NOMO-1 treated with DMSO at 0.1 percent for 48 hours (cell line): ENCODE measurements at regions not wholly inside any gene's neighbourhood (a gene's known extent, or its start where the extent isn't known, plus 50 kb on each side); places are given as distances from the start of the nearest gene placed in this dataset.

Experiments
- DNase-seq: peaks from one replicate; lab custom pipeline; 2025; ENCODE audit not compliant: unreplicated experiment; lab: John Stamatoyannopoulos, UW

GRCh38 chr7:25850735-25851134 is 301.3 kb upstream of the NFE2L3 start:
- DNase-seq, result no peak

- peak; percentile 58 for DNase-seq
Measured at GRCh38 chr7:25851332-25852210, 300.4 kb upstream of the NFE2L3 start.

- peak; percentile 11 for DNase-seq
Measured at GRCh38 chr7:25852211-25852938, 299.6 kb upstream of the NFE2L3 start.

- no peak for DNase-seq
Measured at GRCh38 chr7:25852939-25853271, 299.1 kb upstream of the NFE2L3 start.

- DNase-seq, result no peak
Measured at GRCh38 chr7:25853314-25853713, 298.7 kb upstream of the NFE2L3 start.

- DNase-seq, result no peak
Measured at GRCh38 chr7:25854059-25854458, 297.9 kb upstream of the NFE2L3 start.

GRCh38 chr7:25854608-25855497 is 297.1 kb upstream of the NFE2L3 start:
- peak; percentile 99 for DNase-seq

- DNase-seq, result no peak
Measured at GRCh38 chr7:25855854-25856782, 295.9 kb upstream of the NFE2L3 start.

GRCh38 chr7:25857376-25858067 is 294.5 kb upstream of the NFE2L3 start:
- peak; percentile 77 for DNase-seq

- no peak for DNase-seq
Measured at GRCh38 chr7:25858200-25858524, 293.8 kb upstream of the NFE2L3 start.

GRCh38 chr7:25858525-25859411 is 293.2 kb upstream of the NFE2L3 start:
- no peak for DNase-seq

GRCh38 chr7:25859412-25860274 is 292.4 kb upstream of the NFE2L3 start:
- no peak for DNase-seq

- no peak for DNase-seq
Measured at GRCh38 chr7:25860275-25861163, 291.5 kb upstream of the NFE2L3 start.

- DNase-seq, result no peak
Measured at GRCh38 chr7:25861164-25861496, 290.9 kb upstream of the NFE2L3 start.

GRCh38 chr7:25861601-25862260 is 290.3 kb upstream of the NFE2L3 start:
- DNase-seq, result no peak

- peak; percentile 99 for DNase-seq
Measured at GRCh38 chr7:25862261-25863004, 289.6 kb upstream of the NFE2L3 start.
